ENCODE measurements at regions not wholly inside any gene's neighbourhood (a gene's known extent, or its start where the extent isn't known, plus 50 kb on each side); places are given as distances from the start of the nearest gene placed in this dataset.

DNA sequence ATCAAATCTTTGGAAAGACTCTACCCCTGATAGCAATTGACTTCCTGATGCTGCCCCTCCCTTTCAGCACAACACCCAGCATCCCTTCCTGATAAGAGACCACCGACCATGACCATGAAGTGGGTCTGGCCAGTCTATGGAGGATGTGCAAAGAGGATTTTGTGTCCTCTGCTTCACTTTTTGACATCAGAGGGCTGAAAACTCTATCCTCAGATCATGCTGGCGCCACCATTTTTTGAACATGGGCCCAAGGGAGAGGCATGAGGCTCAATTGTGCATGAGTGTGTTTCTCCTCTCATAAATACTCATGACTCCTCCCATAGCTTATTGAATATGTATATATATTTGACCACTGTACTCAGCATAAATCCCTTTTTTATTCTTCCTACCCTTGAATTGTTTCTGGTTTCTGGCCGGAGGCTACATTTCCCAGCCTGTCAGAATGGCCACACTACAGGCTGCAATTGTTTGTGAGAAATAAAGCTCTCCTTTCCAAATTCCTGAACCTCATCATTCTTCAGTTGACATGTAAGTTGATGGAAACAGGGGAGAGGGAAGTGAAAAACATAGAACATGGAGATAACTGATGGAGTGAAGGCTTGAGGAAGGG is 314.1 kb downstream of the MYCN start:
- DNase-seq (no peak), ATAC-seq (no peak)

DNA sequence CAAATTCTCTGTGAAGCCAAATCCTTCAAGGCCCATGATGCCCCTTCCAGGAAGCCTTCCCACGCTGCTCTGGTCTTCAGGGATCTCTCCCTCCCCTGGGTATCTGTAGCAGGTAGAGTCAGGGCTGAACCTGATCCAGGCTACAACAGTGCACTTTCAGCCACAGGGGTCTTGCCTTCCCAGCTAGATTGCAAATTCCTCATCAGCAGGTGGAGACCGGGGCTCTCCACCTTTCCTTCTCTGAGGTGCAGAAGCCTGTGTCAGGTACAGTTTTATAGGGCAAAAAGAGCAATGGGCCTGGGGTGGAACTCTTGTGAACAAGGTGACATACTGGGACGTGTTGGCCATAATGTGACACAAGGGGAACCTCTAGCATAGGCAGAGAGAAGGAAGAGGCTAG is 312.9 kb downstream of the MYCN start:
- no peak for DNase-seq
- no peak for ATAC-seq

DNA sequence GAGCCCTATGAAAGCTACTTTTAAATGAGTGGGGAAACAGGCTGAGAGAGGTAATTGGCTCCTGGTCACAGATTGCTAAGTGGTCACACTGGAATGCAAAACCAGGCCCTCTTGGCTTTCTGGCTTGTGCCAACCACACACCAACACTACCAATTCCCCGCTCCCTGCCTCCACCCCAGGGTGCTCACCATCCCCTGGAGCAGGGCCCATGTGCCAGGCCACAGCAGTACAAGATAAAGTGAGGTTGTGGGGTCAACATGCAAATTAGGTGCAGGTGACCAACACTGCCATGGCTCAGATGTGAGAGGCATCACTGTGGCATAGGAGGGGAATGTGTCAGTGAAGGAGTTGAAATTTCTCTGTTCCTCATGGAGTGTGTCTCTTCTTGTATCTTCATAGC is 312.5 kb downstream of the MYCN start:
- ATAC-seq (no peak), DNase-seq (no peak)

DNA sequence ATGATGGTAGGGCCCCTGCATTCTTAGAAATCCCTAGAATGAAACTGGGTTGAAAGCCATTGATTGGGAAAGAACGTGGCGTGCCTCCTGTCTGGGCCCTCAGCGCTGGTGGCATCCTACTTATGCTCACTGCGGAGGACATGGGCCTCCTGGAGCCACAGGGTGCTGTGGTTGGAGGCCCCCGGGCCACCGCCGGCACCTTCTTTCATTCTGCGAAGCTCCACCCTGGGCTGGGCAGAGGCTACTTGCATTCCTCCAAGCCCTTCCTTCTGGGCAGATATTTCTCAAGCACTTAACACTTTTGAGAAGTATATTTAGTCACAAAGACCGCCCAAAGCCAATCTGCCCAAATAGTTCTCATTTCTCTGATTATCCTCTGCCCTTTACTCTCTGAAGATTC is 311.9 kb downstream of the MYCN start:
- no peak for DNase-seq
- no peak for ATAC-seq

DNA sequence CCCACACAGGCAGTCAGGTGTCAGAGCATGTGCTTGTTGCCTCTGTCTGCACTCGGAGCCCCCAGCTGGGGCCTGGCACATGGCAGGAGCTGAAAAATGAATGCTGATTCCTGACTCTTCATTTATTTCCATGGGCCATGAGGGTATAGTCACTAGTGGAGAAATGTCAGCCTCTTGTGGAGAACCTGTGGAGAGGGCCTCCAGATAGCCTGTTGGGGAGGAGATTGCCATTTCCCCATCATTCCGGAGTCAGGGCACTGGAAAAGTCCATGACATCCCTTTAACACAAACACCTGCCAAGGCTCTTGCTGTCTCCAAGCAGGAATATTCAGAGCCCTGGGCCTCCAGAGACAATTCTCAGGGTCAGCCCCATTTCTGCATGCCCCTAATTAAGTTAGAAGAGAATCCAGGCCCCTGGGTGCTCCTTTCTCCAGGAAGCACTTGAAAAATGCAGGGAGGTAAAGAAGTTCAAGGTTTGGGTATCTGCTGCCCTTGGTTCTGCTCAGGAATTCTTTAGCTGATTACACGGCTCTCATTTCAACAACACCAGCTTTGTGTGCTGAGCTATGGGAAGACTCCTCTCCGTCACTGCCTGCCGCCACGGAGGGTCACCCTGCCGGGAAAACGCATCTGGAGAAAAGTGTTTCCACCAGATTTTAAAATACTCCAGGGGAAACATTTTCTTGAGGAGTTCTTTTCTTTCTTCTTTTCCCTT is 311.3 kb downstream of the MYCN start:
- ATAC-seq = no peak

DNA sequence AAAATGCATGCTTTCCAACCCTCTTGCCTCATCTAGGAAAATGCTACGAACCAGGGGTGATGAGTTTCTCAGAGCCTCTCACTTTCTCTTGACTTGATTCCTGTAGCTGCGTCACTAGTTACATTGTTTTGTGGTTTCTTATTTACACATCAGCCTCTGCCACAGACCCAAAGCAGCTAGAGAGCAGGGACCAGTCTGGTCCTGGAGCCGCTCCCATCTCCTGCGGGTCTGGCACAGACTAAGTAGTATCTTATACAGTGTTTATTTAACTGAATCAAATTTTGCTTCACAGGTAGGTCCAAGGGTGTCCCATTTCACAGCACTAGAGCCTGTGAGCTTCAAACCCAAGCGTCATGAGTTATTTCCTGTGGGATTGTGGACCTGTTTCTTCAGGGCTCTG is 310.5 kb downstream of the MYCN start:
- ATAC-seq (no peak), DNase-seq (no peak)

More for the DNA sequence above, 311.3 kb downstream of the MYCN start:
- no peak for DNase-seq

DNA sequence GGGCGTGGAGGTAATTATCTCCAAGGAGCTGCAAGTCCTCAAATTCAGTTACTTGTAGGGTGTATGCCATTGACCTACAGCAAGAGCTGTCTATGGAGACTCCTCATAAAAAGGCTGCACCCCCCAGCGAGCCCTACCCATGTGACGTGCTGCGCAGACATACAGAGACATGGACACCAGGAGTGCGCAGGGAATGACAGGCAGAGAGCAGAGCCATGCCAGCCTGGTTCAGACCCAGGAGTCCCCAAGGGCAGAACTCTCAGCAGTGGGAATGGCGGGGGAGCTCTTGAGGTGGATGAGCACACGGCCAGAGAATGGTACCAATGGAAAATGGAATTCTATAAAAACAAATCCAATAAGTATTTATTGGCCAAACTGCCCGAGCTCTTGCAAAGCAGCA is 310.1 kb downstream of the MYCN start:
- ATAC-seq = no peak
- DNase-seq = no peak

DNA sequence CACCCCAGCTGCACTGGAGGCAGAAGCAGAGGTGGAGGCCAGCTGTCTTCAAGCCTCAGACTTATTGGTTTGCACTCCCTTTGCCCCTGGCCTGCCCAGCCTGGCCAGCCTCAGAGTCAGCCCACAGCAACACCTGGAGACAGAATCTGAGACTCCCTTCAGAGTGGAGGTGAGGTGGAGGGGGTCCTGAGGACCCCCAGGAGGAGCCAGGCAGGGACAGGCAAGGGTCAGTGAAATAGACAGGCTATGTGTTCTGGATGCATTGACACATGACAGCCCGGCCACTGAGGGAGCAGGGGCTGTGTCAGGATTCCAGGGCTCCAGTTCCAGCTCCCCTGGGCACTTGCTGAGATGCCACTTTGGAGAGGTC is 309.7 kb downstream of the MYCN start:
- DNase-seq (no peak), ATAC-seq (no peak)

DNA sequence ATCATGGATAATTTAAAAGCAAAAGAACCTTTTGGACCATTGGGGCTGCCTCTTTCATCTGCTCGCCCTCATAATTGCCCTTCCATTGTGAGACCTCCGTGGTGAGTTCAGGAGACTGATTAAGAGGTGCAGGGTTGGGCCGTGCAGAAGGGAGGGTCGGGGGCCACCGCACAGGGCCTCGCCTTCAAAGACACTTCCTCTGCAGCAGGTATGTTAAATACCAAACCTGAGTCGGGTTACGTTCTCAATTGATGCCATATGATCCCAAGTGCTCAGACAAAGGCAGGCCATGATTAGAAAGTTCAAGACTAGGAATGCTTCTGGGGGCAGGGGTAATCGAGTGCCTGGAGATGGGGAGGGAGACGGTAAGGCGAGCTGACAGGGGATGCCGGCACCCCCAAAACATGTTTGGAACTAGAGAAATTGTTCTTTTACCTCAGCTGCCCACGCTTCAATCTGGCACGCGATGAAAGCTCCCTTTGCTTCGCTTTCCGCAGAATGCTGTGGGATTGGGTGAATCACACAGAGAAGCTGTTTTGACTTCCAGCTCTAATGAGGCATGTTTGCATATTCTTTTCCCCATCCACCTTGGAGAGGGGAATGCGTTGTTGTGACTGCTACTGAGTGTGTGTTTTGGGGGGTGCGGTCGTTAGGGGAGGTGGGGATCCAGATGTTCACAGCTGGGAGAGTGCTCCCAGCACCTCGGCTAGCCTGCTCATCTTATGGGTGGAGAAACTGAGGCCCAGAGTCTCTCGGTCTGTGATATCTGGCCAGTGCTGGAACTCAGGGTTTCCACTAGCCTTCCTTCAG is 309.1 kb downstream of the MYCN start:
- ATAC-seq = no peak
- no peak for DNase-seq

DNA sequence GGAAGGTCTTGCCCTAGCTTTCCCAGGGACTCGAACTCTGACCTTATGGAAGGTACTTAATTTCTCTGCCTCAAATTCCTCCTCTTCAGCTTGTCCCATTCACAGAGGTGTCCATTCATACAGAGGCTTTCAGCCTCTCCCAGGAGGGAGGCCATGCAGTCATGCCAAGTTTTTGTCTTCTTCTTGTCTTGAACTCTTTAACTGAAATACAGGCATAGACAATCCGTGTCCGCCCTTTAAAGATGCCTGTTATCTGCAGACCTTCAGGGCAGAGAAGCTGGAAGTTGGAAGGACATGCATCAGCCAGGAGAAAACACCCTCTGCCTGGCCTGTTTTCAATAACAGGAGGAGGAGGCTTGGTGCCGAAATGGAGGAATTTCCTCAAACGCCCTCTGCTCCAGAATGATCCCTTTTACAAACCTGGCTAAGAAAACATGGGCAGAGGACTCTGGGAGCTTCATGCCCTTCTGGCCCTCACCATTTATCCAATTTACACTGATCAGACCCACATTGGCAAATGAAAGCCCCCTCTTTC is 308.3 kb downstream of the MYCN start:
- ATAC-seq (no peak), DNase-seq (no peak)

DNA sequence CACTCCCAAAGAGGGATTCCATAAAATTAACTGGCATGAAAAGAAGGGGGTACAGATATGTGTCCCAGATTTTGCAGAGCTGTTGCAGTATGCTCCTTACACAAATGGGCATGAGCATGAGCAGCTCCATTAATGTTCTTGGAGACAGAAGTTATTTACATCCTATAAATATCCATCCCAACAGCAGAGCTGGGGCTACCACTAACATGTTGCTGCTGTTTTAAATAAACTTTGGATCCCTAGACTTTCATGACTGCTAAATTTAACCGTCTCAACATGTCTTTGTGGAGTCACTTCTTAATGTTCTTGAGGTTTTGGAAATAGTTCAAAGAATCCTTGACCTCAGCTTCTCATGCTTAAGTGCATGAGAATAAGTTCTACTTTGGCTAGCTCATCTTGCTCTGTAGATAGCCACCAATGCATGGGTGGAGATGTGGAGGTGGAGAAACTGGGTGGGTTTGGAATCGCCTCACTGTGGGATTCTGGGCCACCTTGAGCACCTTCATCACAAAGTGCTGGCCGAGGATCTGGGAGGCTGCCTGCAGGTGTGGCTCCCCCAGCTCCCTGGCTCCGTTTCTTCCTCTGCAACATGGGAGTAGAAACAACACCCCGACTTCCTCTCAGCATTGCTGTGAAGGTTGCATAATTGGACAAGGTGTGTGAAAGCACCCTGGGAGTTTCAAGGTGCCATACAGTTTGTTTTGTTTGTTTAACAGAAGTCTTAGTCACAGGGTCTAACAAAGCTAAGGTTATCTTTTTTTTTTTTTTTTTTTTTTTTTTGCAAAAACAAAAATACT is 307.2 kb downstream of the MYCN start:
- ATAC-seq (no peak), DNase-seq (no peak)

DNA sequence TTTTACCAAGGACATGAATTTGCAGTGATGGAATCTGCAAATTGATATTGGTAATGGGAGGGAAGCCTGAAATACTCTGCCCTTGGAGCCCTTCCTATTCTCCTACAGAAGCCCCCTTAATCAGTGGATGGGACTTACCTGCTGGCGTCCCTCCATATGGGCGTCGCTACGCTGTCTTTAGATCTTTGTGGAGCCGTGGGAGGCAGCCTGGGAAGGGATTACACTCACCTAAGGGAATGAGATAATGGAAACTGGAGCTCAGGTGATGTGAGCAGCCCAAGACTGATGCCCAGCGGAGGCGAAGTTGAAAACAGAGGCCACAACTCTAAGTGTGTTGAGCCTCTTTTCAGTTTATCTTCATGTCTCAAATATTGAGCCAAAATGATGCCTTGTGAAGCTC is 306.6 kb downstream of the MYCN start:
- DNase-seq (no peak), ATAC-seq (no peak)

DNA sequence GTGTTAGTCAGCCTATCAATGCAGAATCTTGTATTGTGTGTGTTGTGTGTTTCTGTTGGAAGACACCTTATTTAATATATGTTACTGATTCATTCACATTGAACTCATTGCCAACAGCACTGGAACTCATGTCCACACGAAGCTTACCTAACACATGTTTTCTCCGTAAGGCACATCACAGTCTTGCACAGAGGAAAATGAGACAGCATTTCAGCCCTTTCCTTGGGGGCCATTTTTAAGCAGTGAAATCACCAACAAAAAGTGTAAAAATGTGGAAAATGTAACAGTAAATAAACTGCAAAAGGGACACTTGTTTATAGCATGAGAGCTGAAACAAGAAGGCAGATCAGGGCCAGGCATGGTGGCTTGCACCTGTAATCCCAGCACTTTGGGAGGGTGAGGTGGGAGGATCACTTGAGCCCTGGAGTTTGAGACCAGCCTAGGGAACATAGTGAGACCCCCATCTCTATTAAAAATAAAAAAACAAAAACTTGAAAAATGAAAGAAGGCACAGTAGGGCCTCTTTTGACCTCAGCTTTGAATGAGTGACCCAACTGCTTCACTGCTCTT is 306.0 kb downstream of the MYCN start:
- no peak for ATAC-seq
- DNase-seq = no peak

DNA sequence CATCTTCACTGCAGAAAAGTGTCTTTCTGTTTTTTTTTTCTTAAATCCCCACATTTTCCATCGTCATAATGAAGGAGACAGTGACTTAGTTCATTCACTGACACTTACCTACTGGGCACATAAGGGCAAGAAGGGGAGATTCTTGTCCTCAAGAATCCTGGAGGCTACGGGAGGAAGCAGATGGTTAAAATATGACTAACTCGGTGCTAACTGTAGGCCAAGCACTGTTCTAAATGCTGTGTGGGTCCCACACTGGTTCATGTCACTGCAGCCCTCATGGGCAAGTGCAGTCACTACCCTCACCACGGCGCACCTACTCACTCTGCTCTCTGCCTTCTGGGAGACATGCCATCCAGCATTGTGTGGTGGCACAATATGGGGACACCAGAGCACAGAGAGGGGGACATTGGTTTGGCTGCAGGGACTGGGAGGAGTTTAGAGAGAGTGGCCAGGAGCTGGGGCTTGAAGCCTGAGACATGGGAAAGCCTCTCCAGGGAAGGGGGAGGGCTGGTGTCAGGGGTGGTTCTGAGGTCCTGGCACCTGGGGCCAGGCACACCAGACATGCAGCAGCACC is 305.2 kb downstream of the MYCN start:
- ATAC-seq (no peak), DNase-seq (no peak)

DNA sequence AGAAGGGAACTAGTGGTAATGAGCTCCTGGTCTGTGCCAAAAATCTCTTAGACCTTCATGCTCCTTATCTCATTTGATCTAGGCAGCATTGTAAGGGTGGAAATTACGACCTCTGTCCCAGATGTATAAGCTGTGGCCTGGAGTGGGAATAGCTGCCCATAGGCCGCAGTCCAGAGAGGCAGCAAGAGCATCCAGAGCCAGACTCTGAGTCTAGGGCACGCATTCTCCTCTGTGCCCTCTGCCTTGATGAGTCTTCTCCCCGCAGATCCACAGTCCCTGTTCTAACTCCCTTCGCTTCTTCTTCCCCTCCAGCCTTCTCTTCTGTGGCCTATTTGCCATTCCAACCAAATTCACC is 304.6 kb downstream of the MYCN start:
- DNase-seq (no peak), ATAC-seq (no peak)

DNA sequence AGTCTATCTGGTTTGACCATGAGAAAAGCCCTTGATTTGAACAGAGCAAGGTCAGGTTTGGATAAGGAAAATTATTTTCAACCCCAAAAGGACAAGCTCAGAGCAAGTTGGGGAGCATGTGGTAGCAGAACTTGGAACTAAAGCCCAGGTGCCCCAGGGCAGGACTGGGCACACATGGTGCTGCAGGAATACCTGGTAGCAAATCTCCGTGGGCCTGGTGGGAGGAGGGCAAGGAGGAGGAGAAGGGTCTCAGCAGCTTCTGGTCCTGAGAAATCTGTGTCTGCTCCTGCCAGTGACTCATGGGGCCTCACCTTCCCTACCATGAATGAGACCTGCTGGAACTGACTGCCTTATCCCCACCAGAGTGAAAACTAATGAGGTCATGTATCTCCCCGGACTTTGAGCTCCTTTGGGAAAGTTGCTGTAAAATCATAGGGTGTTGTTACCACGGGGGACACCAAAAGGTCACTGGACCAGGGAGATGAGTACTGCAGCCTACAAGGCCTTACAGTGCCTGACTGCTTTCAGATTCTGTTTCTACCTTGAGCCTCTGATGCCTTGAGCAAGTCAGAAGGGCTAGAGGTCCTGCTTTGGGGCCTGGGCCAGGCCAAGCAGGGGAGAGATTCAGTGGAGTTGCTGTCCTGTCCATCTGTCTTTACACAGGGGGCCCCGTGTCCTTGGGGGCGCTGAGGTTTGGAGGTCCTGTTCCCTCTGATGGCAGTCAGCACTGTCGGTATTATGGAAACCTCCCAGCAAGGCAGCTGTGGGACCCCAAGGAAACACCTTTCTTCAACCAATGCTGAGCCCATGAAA is 304.0 kb downstream of the MYCN start:
- no peak for DNase-seq
- no peak for ATAC-seq

DNA sequence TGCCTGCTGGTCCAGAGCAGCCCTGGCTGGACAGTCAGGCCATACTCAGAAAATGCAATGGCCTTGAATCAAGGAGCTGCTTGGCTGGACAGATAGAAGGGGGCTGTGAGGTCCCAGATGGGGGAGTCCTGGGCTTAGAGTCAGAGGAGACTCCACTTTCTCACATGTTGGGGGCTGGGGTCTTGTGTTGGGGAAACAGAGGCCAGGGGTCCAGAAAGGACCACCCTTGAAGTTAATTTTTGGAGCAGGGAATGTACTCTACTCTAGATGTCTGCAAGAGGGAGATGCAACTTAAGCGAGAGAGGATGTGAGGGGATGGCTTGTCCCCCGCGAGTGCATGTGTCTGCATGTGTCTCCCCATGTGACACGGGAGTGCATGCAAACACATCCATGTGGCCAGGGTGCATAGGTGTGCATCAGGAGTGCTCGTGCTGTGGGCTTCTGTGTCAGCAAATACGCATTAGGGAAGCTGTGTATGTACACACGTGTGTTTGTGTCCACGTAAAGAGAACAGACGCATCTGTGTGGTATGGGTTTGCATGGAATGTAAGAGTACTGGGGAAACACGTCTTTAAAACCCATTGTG is 303.2 kb downstream of the MYCN start:
- DNase-seq = no peak
- ATAC-seq = no peak

DNA sequence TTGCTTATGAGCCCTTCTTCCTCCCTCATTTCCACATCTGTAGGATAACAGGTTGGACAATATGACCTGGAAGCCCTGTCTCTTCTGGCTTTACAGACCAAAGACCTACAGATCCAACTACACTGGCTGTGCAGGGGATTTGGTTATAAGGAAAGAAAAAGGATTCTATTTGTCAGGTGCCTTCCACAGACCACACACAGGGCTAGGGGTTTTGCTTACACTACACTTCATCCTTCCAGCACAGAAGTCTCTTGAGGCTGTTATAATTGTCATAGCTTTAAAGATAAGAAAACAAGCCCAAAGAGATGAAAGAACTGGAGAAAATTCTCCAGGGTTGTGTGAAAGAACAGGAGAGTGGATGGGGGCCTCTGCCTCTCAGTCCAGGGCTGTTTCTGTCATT is 302.6 kb downstream of the MYCN start:
- ATAC-seq = no peak

DNA sequence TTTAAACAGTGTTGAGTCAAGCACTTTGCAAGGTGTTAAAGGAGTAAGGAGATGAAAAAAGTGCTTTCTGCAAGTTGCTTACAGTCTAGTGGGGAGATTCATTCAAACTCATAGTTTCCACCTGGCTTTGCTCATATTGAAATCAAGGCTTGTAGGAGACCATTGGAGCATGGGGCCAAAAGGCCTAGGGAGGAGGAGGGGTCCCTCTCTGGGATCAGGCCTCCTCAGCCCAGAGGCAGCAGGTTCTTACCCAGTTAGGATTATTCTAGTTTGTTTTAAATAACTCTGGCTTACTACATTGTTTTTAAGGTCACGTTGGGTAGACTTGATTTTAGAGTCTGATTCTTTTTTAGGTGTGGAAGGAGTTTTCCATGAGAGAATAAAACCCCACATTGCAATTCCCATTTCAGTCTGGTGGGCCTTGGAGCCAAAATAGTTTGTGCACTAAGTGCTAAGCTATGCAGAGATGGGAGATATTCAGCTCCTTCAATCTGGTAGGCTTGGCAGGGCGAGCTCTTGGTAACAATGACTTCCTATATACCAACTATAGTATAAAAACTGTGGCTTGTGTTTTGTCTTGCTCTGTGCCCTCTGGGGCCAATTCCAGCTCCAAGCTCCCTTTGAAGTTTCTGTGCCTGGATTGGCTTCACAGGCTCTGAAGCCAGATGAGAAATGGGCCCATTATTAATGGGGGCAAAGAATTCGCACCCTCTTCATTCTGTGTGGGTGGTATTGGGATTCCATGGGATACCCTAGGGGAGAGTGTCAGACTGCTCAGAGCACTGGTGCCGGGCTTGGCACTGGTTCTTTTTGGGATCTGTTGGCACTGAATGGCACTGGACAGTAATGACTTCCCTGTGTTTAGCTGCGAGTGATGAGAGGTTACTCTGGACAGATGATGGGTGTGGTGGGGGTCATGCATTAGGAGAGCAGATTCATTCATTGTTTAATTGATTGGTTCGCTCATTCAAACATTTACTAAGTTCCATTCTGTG is 301.1 kb downstream of the MYCN start:
- ATAC-seq (no peak), DNase-seq (no peak)

More for the DNA sequence above, 302.6 kb downstream of the MYCN start:
- no peak for DNase-seq

Data from stimulated activated naive CD8-positive, alpha-beta T cell treated with anti-CD3 and anti-CD28 coated beads, Interleukin-15, Interleukin-2, amounts not matched to agents 100 U/mL and 50 U/mL, for 24 hours (primary cell).